ENCODE measurements at regions not wholly inside any gene's neighbourhood (a gene's known extent, or its start where the extent isn't known, plus 50 kb on each side); places are given as distances from the start of the nearest gene placed in this dataset.

DNA sequence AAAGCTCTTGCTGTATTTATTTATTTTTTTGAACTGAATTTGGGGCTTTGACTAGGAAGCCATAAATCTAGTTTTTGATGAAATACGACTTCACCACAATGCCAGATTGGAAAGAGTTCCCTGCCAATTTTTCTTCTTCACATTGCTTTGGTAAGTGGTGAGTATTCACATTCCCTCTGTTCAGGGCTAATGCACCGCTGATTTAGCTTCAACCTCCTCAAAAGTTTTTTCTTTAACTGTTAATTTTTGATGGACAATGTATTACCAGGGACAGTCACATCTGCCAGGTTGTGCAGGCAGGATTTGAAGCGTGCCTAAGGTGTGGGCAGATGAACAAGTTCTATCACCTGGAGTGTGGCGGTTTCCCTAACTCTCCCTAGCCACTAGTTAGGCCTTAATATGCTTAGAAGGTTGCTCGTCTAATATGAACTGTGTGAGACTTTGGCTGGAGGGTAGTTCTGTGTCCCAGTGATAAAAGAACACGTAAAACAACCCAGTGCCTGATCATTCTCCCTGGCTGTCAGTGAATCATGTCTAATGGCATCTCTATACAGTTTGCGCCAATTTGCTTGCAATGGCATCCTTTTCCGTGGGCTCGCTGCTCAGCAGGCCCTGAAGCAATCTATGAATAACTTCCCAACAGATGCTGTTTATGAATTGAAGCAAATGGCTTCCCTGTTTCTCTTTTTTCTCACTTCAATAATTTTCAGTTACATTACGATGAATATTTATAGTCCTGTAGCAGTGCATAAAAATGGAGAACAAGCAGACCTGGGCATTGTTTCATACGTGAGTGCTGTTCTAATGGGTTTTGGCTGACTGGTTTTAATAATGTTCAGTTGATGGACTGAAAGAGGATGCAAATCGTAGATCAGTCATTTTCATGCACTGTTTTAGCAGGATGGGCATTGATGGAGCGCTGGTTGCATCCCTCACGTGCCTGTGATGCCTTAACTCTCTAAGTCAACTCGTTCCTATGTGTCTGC is 243.2 kb upstream of the SUCLG2 start:
- DNase-seq (ENCODE audit: low read depth in 3 of 3, low spot score in 2 of 3): no peak

DNA sequence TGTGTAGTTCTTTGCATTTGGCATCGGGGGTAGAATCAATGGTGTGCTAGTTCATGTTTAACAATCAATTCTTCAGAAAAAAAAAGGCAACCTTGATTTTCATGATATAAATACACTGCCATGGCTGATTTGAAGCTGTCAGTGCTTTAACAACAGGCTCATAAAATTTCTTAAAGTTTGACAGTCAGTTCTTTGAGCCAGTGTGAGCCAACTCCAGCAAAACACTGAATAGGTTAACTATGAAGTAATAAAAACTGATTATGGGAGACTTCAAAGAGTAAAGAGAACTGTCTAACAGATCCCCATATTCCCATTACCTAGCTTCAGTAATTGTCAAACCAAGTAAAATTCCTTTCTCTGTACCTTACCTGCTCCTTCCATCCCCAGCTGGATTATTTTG is 241.7 kb upstream of the SUCLG2 start:
- DNase-seq (ENCODE audit: low read depth in 3 of 3, low spot score in 2 of 3): no peak

DNA sequence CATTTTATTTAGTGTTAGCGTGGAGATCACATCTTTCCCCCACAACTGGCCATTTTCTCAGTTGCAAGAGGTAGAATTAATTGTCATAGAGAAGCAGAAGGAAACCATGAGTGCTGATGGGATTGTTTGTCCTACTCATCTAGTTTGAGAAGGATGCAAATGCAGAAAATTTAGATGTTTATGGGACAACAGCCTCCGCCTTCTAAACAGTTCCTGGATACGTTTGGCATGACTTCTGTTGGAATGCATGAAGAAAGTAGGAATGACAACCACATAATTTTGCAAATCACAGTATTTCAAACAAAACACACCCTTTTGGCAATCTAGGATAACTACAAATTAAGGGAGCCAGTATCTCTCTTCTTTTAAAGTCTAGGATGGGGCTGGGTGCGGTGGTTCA is 240.1 kb upstream of the SUCLG2 start:
- DNase-seq (ENCODE audit: low read depth in 3 of 3, low spot score in 2 of 3): no peak

DNA sequence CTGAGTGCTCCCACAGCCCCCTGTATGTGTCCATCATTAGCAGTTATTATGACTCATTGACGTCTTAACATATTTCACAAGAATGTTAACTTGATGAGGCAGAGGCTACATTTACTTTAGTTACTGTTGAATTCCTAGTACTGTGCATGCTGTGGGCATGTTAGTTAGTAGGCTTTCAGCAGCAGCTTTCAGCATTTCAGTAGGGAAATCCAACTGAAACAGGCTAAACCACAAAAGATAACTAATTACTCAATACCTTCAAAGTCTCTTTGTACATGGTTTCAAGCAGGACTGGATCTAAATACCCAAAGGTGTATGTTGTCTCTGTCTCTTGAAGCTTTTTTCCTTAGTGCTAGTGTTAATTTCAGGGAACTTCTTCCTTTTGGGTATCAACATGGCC is 229.9 kb upstream of the SUCLG2 start:
- no peak for DNase-seq (ENCODE audit: low read depth in 3 of 3, low spot score in 2 of 3)

DNA sequence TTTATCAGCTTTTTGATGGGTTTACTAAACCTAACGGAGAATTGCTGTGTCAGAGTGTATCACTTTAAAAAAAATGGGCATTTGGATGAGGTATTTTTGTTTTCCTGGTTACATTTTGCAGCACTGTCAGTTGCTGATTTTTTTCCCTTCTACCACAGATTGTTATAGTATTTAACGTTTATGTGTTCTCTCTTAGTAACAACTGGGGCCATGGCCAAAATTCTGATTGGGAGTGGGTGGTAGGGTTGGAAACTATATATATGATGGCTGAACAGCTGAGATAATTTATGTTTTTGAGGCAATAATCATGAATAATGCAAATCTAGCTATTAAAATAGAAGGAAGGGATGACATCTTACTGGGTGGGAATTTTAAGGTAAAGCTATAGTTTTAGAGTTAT is 229.4 kb upstream of the SUCLG2 start:
- DNase-seq (ENCODE audit: low read depth in 3 of 3, low spot score in 2 of 3): no peak

DNA sequence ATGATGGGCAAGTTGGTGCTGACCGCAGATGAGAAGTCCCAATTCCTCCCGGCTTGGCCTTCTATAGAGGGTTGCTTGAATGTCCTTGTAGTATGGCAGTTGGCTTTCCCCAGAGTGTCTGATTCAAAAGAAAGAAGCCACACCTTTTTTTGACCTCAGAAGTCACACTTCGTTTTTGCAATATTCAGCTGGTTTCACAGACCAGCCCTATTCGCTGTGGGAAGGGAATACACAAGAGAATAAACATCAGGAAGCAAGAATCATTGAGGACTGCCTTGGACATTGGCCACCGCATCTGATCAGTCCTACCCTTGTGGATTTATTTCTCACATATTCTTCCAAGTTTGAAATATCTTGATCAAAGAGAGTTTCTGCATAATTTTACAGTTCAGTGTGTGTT is 228.6 kb upstream of the SUCLG2 start:
- no peak for DNase-seq (ENCODE audit: low read depth in 3 of 3, low spot score in 2 of 3)

DNA sequence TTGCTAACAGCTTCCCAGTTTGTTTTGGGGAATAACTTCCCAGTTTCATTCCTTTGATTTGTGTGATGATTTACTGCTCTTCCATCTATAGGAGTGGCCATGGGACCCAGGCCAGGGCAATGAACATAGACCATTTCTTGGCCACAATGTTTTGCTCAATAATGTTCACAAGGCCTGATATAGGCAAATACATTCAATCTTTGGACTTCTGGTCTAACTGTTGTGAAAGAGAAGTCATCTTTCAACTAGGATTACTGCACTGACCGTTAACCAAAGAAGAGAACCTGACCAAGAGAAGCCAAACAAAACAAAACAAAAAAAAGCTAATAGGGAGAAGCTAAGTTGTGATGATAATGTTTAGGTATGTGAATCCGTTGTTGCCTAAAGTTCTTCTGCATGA is 221.8 kb upstream of the SUCLG2 start:
- no peak for DNase-seq (ENCODE audit: low read depth in 3 of 3, low spot score in 2 of 3)

DNA sequence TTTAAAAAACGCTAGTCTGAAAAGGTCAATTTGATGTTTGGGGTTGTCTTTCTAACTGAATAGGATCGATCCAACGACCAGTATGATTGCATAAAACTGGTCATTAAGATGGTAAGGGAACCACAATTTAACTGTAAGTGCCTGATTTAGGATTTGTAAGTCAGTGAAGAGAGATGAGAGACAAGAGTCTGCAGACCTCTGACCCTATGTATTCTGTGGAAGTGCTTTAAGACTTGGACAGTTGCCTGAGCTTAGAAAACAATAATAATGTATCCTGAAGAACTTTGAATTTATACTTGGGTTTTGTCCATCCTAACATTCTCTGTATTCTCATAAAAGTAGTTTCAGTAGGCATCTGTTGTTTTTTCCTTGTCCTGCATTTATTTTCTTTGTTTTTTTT is 221.4 kb upstream of the SUCLG2 start:
- DNase-seq (ENCODE audit: low read depth in 3 of 3, low spot score in 2 of 3): no peak

DNA sequence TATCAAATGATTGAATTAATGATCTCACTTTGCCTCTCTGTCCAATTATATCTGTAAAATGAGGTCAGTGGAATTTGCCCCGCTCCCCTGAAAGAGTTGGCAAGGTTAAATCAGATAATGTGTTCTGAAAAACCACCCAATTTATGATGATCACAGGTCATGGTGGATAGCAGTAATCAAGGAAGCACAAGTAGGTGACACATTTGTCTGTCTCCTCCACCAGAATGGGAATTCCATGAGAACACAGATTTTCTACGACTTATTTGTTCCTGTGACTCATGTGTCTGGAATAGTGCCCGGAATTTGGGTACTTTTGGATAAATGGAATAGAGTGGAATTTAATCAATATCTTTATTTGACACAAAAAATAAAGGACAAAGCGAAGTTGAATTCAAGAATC is 220.9 kb upstream of the SUCLG2 start:
- no peak for DNase-seq (ENCODE audit: low read depth in 3 of 3, low spot score in 2 of 3)

DNA sequence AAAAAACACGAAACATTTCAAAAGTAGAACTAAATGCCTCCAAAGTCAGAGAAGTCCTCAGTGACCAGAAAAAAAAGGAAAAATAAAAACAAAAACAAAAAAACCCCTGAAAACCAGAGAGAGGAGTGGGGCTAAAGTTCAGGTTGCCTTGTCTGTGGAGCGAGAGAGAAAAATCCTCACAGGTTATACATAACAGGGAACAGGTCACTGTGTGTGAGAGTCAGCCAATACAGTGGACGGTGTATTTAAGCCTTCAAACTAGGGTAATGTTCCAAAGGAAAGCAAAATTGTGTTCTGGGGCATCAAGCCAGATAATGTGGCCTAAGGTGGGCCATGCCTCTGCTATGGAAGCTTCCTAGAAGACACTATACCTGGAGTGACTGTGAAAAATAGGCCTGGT is 216.1 kb upstream of the SUCLG2 start:
- DNase-seq (ENCODE audit: low read depth in 3 of 3, low spot score in 2 of 3): no peak

DNA sequence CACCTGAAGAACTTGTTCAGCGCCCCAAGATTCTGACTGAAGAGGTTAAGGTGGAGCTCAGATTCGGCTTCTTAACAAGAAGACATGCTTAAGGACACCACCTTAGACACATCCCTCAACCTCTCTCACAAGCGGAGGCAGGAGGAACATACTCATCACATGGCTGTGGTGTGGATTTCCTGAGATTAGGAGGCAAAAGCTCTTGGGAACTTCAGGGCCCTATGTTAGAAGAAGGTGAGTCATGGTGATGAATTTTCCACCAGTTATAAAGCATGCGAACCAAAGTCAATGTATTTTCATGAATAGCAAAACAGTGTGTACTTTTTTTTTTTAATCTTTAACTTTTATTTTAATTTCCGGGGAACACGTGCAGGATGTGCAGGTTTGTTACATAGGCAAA is 212.2 kb upstream of the SUCLG2 start:
- no peak for DNase-seq (ENCODE audit: low read depth in 3 of 3, low spot score in 2 of 3)

DNA sequence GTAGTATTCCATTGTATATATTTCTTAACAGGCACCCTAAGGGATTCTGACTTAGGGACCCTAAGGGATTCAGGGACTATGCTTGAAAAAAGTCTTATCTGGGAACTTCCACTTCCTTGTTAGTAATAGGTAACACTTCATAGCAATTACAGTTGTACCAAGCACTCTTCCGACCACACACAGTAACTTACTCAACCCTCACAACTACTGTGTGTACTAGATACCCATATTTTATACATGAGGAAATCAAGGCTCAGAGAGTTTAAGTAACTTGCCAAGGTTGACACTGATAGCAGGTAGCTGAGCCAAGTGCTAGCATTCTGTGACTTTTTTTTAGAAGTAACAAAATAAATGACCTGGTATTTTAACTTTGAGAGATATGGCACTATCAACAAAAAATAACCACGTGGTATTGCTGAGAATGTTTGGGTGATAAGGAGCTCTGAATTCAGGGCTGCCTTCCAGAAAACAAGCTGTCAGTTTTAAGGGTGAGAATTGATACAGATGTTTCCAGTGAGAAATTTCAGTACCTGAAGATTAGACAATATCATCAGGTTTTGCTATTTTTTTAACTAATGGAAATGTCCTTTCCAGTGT is 210.3 kb upstream of the SUCLG2 start:
- DNase-seq (ENCODE audit: low read depth in 3 of 3, low spot score in 2 of 3): no peak

DNA sequence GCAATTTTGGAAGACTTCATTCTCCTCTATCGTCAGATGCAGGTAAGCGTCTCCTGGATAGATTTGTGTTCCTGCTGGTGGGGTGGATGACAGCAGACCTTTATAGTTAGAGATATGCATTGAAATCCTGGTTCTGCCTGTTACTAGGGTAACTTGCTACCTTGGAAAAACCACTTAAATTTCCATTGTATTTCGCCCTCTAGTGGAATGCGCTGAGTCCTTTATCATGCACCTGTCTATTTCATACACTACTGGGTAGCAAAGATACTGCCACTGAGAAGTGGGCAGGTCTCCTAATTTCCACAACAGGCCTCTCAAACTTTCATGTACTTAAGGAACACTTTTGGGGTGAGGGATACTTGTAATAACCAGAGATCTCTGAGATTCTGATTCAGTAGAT is 209.5 kb upstream of the SUCLG2 start:
- DNase-seq (ENCODE audit: low read depth in 3 of 3, low spot score in 2 of 3): no peak

DNA sequence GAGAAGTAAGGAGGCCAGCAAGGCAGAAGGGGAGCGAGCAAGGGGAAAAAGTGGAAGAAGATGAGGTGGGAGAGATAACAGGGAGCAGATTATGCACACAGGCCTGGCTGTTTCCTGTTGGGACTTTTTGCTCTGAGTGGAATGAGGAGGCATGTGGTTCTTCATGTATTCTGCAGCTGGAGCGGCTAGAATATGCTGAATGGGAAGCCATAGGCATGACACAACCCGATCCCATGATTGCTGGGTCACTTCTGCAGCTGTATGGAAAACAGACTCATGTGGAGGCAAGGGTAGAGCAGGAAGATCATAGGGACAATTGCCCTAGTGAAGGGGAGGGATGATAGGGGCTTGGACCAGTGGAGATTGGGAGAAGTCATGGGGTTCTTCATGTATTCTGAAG is 206.0 kb upstream of the SUCLG2 start:
- DNase-seq (ENCODE audit: low read depth in 3 of 3, low spot score in 2 of 3): no peak

DNA sequence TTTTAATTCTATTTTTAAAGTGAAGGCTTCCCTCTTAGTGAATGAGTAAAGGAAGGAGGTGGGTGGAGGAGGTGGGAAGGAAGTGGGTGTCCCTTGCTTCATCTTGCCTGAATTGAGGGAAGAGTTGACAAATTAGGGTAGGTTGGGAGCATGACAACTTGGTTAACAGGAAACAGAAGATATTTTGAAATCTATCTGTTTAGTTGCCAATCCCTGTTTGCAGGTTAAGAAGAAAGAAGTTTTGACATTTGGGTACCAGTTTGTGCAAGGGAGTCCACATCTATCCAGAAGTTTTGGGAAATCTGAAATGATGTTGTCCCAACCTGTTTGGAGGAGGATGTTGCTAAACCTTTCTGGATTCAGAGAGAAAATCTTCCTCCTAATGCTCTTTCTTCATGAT is 204.1 kb upstream of the SUCLG2 start:
- no peak for DNase-seq (ENCODE audit: low read depth in 3 of 3, low spot score in 2 of 3)

DNA sequence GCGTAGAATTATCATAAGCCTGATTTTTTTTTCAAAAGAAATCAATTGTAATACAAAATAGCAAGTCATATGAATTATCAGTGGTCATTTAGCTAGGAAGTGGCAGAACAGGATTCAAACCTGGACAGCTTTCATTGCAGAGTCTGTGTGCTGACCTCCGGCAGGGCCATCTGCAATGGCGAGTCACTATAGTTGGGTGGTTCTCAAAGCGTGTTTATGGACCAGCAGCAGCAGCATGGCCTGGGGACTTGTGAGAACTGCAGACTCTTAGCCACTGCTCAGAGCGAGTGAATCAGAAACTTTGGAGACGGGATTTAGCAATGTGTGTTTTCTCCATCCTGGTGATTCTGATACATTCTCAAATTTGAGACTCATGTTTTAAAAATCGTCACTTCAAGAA is 202.3 kb upstream of the SUCLG2 start:
- DNase-seq (ENCODE audit: low read depth in 3 of 3, low spot score in 2 of 3): no peak

DNA sequence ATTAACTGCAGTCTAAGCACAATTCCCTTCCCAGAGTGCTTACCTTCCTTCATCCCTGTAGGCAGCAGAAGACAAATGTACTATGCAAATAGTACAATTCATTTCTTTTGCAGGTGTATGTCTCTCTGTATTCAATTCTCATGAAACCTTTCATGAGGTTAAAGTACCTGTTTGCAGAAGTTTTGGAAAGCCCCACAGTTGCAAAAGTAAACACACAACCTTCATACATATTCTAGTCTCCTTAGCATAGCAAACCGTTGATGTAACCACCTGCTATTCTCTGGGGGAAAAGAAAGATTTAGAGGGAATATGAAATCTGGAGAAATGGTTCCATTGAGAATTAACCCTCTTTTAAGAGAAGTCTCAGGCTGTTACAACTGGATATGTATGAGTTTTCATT is 200.3 kb upstream of the SUCLG2 start:
- no peak for DNase-seq (ENCODE audit: low read depth in 3 of 3, low spot score in 2 of 3)

DNA sequence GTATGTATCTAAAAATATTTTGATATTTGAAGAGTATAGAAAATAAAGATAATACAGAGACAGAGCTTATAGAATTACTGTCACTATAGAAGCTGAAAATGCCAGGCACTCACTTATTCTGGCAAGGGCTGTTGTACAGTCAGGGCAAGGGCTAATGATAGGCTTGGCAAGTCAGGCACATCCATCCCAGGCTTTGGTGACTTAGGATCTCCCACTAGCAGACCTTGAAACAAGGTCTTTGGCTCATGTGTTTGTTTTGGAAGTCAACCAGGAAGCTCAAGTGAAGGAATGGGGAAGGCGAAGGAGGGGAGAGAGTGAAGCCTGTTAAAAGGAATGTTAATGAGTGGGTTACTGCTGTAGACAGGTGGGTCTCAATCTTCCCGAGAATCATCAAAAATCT is 199.1 kb upstream of the SUCLG2 start:
- DNase-seq (ENCODE audit: low read depth in 3 of 3, low spot score in 2 of 3): no peak

DNA sequence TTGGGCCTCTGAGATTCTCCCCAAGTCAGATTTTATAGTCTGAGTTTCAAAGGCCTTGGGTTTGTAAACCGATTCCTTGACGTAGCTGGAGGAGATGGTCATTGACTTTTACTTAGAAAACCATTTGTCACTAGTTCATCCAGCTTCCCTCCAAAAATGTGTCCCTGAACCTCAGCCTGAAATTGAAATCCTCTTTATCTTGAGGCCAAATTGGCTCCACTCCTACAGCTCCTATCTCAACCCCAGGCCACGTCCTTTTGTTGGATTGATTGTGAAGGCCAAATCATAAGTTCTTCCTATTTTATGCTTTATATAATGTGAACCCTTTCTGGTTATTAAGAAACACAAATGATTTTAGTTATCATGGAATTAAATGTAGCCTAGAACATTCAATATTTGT is 193.9 kb upstream of the SUCLG2 start:
- no peak for DNase-seq (ENCODE audit: low read depth in 3 of 3, low spot score in 2 of 3)

DNA sequence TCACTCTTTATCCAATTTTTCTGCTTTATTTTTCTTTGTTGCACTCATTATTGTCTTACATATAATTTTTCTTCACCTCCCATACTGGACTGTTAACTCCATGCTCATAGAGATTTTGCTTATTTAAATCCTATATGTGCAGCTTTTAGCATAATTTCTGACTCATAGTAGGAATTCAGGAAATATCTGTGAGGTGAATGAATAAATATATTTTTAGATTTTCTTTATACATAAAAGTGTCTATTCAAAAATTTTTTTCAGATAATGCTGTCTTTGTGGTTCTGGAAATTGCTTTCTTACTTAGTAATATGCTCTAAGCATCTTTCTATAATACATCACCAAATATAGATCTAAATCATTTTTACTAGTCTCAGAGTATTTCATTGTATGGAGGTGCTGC is 191.8 kb upstream of the SUCLG2 start:
- no peak for DNase-seq (ENCODE audit: low read depth in 3 of 3, low spot score in 2 of 3)

DNA sequence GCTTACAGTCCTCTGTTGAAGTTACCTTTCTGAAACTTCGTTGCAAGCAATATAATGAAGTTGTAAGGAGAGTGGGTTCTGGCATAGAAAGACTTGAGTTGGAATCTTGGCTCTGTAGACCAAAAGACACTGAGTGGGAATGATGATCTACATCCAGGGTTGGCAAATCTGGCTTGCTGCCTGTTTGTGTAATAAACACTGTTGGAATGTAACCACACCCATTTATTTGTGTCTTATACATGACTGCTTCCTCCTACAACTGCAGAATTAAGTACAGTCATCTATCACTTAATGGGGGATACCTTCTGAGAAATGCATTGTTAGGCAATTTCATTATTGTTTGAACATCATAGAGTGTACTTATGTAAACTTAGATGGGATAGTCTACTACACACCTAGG is 178.4 kb upstream of the SUCLG2 start:
- DNase-seq (ENCODE audit: low read depth in 3 of 3, low spot score in 2 of 3): no peak

DNA sequence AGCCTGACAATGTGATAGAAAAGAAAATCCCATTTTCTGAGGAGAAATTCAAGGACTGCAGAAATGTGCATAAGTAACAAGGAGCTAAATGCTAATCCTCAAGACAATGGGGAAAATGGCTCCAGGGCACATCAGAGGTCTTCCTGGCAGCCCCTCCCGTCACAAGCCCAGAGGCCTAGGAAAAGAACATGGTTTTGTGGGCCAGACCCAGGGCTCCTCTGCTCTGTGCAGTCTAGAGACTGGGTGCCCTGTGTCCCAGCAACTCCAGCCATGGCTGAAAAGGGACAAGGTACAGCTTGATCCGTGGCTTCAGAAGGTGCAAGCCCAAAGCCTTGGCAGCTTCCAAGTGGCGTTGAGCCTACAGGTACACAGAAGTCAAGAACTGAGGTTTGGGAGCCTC is 176.8 kb upstream of the SUCLG2 start:
- no peak for DNase-seq (ENCODE audit: low read depth in 3 of 3, low spot score in 2 of 3)

Data from right renal cortex interstitium (tissue), 3 donors.